ENCODE measurements at regions not wholly inside any gene's neighbourhood (a gene's known extent, or its start where the extent isn't known, plus 50 kb on each side); places are given as distances from the start of the nearest gene placed in this dataset.

DNA sequence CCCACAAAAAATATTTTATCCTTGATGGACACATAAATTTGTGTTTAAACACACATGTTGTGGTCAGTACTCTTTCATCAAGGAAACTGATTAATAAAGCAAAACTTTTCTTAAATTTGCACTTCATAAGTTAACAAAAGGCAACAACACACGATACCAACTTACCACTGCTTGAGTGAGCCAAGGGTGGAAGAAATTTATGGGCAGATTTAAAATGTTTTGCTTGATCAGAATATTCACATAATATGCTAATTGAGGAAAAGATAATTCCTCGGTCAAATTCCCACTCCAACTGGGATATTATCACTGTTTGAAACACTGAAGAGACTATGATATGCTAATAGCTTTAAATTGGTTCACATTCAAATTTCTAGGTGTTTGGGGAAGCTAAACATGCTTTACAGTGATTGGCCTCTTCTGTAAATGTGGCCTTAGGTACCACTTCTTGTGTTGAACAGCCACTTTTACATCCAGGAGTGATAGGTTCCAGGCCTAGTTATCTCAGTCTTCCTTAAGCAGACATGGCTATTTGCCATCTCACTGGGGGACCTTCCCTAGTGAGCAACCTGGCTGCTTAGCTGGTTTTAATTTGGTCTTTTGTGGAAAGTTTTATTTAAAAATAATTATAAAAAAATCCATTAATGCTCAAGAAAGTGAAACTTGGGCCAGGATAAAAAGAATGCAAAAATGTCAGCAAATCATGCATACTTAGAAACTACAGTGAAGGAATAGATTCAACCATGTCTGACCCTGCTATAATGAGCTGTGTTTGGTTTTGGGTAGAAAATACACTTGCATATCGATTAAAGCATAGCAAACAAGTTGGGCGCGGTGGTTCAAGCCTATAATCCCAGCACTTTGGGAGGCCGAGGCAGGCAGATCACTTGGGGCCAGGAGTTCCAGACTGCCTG, 221.2 kb upstream of the MAP3K7 start:
- no peak for DNase-seq

DNA sequence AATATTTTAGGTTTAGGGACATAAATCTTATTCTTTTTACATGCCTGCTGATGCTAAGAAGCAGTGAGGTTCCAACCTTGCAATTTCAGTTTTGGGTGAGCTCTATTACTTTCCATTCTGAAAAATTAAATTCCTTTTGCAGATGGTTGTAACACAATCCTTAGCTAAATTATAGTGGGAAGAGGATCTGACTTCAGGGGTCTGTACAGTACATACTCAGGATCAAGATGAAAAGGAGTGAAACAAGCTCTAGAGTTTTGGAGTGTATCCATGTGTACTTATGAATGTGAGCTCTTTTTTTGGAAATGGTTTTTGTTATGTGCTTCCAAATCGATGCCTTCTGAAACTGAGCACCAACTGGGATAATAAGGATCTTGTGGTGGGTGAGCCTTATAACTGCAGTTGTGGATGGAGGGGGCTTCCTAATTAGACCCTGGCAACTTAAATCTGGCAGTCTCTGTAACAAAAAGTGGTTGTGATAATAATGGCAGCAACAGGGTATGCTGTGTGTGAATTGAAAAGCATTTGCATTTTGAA, 218.8 kb upstream of the MAP3K7 start:
- DNase-seq, result no peak

DNA sequence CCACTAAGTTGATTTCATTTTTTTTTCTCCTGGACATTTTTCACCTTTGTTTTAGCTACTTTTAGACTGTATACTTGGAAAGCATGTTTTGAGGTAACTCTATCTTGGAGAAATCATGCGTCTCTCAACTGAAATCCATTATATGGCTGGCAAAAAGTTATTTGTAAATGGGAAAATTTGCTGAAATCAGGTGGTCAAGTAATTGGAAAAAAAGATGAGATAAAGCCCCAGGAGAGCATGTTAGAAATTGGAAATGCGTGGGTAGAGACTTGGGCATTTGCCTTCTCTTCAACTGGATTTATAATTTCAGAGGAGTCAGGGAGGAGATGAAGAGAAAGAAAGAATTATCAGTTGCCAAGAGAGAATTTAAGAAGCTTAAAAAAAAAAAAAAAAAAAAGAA, 217.1 kb upstream of the MAP3K7 start:
- no peak for DNase-seq

GRCh38 chr6:90795078-90795477, 208.2 kb upstream of the MAP3K7 start:
- DNase-seq, result no peak

- no peak for DNase-seq
These were observed 206.9 kb upstream of the MAP3K7 start for GRCh38 chr6:90793771-90794170.

DNA sequence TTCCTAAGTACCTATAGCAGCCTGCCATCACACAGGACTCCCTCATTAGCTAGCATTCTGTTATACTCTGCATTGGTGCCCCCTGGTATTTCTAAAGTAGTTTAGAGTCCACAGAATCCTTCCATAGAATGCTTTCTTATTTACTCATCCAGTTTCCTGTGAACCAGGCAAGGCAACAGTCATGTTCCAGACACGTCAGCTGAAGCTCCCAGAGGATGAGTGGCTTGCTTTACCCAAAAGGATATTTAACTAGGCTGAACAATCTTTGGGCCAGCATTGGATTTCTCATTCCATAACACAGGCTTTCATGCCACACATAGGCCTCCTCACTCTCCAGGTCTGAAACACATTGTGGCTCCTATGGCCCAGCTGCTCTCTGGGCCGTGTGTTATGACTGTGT, 203.8 kb upstream of the MAP3K7 start:
- DNase-seq, result no peak

DNA sequence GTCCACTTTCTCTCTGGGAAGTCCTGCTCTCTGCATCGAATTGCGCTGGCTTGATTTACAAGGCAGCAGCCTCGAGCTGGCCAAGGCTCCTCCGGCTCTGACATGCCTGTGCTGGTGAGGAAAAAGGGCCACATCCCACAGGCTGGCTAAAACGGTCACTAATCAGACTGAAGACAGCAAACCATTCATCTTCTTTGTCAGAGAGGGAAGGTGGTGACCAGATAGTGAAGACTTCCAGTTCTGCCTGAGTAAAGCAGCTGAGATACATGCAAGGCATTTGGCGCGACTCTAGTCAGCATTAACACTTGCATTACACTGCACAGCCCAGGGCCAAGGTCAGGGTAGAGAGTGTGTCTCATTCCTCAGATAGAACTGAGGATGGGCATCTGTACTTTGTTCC, 203.2 kb upstream of the MAP3K7 start:
- no peak for DNase-seq

GRCh38 chr6:90788781-90789180, 201.9 kb upstream of the MAP3K7 start:
- DNase-seq, result no peak

DNA sequence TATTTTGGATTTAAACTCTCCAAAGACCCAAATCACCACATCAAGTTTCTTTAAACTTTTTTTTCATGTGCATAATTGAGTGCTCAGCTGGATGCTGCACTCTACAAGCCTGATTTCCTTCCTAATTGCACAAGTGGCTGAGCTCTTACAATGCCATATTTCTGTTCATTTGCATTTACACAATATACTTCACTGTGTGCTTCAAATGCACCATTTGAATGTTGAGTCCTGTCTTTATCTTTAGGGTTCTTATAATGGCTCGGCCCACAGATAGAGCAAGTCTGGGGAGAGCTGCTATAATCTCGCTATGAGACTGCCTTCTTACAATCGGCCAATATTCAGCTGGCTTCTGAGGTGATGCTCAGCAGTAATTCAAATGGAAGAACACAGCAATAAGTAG, 200.6 kb upstream of the MAP3K7 start:
- DNase-seq, result no peak

- DNase-seq, result no peak
These were observed 193.9 kb upstream of the MAP3K7 start for GRCh38 chr6:90780778-90781177.

- DNase-seq, result no peak
These were observed 193.3 kb upstream of the MAP3K7 start for GRCh38 chr6:90780141-90780540.

GRCh38 chr6:90778417-90779203, 191.7 kb upstream of the MAP3K7 start:
- DNase-seq, result no peak

- no peak for DNase-seq
These were observed 183.9 kb upstream of the MAP3K7 start for GRCh38 chr6:90770778-90771177.

DNA sequence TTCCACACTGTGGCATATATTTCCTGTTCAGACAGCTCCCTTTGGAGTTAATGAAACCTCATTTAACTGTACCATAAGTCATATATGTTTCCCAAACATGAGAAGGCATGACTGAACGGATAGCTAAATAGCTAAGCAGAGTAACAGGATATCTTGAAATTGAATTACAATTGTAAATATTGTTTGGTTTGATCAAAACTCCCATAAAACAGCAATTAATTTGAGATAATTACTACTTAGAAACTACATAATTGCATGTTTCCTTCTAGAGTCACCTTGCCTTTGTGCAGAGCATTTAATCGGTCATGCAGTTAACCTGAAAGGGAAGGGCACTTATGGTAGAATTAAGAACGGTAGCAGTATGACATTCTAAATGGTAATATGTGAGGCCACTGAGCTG, 179.0 kb upstream of the MAP3K7 start:
- DNase-seq, result no peak

DNA sequence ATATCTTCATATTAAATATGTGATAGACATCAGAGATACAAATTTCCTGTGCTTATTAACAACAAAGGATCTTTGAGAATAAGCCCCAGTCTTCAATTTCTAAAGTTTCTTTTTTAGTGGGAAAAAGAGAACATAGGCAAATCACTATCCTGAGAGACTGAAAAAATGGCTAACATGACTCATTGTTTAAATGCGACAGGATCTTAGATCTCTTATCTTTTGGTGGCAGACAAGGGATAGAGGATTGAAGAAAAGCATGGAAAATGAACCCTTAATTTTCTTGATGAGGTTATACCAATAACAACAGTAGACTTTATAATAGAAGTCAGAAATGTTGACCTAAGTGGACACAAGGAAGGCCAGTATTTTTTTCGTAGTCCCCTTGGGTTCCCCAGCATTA, 178.6 kb upstream of the MAP3K7 start:
- no peak for DNase-seq

DNA sequence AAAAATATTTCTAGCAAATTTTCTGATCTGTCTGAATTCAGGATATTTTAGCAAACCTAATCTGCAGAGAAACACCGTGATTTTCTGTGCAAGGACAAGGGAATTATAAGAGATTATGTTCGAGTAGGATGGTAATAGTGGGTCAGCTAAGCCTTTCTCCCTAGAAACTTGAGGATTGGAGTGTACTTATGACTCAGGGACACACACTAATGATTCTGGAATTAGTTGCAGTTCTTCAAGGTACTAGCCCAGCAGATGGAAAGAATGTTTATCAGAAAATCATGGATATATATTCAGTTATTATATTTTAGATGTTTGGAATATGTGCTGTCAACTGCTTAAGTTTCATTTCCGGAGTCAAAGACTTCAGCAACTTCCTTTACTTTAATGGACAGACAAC, 177.1 kb upstream of the MAP3K7 start:
- no peak for DNase-seq

GRCh38 chr6:90759664-90760063, 172.8 kb upstream of the MAP3K7 start:
- DNase-seq, result no peak

DNA sequence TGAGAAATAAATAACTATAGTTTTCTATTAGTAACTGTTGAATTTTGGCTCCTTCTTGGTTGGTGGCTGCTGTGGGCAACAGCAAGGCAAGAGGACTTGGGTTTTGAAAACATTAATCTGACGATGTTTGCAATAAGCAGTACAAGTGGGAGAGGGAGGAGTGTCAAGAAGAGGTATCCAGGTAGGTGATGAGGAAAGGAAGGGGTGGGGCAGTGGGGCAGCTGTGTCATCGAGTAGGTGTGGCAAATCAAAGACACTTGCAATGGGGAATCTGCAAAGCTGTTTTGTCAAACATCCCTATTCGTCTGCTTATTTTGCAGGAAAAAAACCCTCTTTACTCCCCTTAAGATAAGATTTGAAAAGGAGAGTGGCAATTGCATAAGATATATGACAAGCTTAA, 171.9 kb upstream of the MAP3K7 start:
- DNase-seq, result no peak

GRCh38 chr6:90753820-90754643, 167.2 kb upstream of the MAP3K7 start:
- DNase-seq, result no peak

DNA sequence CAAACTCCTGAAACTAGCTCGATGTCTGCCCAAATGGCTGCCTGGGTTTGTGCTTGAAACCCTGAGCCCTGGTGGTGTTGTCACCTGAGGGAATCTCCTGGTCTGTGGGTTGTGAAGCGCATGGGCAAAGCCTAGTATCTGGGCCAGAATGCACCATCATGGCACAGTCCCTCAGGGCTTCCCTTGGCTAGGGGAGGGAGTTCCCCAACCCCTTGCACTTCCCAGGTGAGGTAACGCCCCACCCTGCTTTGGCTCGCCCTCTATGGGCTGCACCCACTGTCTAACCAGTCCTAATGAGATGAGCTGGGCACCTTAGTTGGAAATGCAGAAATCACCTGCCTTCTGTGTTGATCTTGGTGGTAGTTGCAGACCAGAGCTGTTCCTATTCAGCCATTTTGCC, 152.9 kb upstream of the MAP3K7 start:
- no peak for DNase-seq

DNA sequence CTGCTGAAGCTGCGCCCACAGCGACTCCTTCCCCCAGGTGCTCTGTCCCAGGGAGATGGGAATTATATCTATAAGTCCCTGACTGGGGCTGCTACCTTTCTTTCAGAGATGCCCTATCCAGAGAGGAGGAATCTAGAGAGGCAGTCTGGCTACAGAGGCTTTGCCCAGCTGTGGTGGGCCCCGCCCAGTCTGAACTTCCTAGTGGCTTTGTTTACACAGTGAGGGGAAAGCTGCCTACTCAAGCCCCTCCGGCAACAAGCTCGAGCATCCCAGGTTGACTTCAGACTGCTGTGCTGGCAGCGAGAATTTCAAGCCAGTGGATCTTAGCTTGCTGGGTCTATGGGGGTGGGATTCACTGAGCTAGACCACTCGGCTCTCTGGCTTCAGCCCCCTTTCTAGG, 152.5 kb upstream of the MAP3K7 start:
- DNase-seq, result no peak

DNA sequence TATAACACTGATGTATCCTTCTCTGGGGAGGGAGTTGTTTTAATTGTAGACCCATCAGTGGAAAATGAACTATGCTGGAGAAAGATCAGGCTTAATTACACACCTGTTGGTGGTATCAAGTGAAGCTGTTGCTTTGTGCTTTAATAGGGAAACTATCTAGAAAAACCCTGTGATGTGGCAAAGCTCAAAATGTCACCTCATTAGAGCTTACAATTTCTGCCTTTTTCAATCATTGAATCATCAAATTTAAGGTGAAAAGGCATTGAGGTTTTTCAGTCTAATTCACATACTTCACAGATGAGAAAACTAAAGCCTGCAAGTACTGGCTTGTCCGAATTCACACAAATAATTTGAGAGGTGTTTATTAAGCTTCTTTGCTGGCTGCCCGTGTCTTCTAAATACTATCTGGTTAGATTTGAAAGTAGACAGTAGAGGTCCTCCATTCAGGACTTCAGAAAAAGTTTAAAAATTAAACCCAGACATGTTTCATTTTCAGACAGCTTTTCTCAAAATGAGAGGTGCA, 143.3 kb upstream of the MAP3K7 start:
- DNase-seq, result no peak

GRCh38 chr6:90729057-90729456, 142.2 kb upstream of the MAP3K7 start:
- DNase-seq, result no peak

Measured in activated naive CD4-positive, alpha-beta T cell treated with anti-CD3 and anti-CD28 coated beads, Interleukin-2, amount 50 U/mL, for 16 hours (primary cell).